ENCODE measurements at regions not wholly inside any gene's neighbourhood (a gene's known extent, or its start where the extent isn't known, plus 50 kb on each side); places are given as distances from the start of the nearest gene placed in this dataset.

GRCh38 chr7:41189866-41190265 is 513.0 kb downstream of the INHBA start:
- no peaks in the 10 kb centered on the region for H3K9me3 ChIP-seq (ENCODE audit: control insufficient read depth in 1 of 2, low read length in 2 of 2)
- no peaks in the 10 kb centered on the region for H3K4me1 ChIP-seq (ENCODE audit: control insufficient read depth in 1 of 2, insufficient read depth in 2 of 2, low read length in 2 of 2)
- H3K27ac ChIP-seq (ENCODE audit: low read length): no peak overlapping the region
- H3K4me3 ChIP-seq (ENCODE audit: low read depth in 1 of 2, low read length in 2 of 2): no peak overlapping the region
- no peaks in the 10 kb centered on the region for H3K36me3 ChIP-seq (ENCODE audit: control insufficient read depth in 1 of 2, insufficient read depth in 2 of 2, low read length in 2 of 2)
- H3K27me3 ChIP-seq (ENCODE audit: low read depth, low read length): no peaks in the 10 kb centered on the region

DNA sequence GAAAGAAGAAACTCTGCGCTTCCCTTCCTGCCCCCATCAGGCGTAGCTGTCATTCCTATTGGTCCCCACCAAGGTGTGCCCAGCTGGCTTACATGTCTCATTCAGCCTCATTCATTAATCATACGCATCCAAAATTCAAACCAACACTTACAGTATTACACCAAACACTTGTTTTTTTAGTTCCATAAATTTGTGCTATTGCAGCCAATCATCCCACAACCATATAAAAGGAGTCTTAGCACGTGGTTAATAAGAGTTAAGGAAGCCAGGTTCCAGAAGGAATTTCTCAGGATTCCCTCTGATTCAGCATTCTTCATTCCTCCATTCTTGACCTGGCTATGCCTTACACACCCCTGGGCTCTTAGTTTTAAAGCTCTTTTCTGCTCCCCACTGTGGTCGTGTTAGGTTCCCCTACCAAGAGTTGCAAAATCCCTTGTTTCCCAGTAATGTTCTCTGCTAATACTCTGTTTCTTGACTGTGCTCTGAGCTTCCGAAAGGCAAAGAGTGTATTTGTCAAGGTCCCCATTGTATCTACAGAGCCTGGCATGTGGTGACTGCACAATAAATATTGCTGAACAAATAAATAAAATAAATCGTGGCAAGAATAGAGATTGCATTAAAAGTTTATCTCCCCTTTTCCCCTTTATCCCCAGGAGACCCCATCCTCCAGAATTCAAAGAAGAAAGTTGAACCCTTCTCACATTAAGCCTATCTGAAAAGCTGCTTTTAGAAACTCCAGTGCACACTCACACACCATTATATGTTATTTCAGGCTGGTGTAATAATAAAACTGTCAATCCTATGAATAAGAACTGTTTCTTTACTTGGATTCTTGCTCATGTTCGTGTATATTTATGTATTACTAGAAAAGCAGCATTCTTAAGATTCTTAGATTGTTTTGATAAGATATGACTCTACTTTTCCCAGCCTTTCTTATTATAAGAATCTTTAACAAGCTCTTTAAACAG is 514.4 kb downstream of the INHBA start:
- H3K4me3 ChIP-seq (ENCODE audit: low read depth in 1 of 2, low read length in 2 of 2): no peak overlapping the region
- no peak overlapping the region for H3K27ac ChIP-seq (ENCODE audit: low read length)
- no peaks in the 10 kb centered on the region for H3K4me1 ChIP-seq (ENCODE audit: control insufficient read depth in 1 of 2, insufficient read depth in 2 of 2, low read length in 2 of 2)
- no peaks in the 10 kb centered on the region for H3K36me3 ChIP-seq (ENCODE audit: control insufficient read depth in 1 of 2, insufficient read depth in 2 of 2, low read length in 2 of 2)
- H3K27me3 ChIP-seq (ENCODE audit: low read depth, low read length): no peaks in the 10 kb centered on the region
- no peaks in the 10 kb centered on the region for H3K9me3 ChIP-seq (ENCODE audit: control insufficient read depth in 1 of 2, low read length in 2 of 2)

DNA sequence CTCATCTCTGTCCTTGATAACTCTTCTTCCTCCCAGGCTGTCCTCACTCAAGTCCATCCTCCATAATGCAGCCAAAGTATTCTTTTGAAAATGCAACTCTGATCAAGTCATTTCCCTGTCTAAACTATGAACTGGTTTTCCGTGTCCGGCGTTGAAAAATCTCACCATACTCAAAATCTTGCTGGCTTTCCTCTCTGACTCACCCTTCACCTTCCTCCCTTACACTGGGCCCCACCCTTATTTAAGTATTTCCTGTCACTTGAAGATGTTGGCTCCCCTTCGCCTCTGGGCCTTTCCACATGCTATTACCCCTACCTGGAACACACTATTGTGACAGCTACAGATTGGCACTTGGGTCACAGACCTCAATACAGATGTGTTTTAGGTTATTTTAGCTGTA is 515.6 kb downstream of the INHBA start:
- Histone ChIP-seq H3K27me3 (ENCODE audit: low read depth, low read length) (no peaks in the 10 kb centered on the region), H3K36me3 (ENCODE audit: control insufficient read depth in 1 of 2, insufficient read depth in 2 of 2, low read length in 2 of 2) (no peaks in the 10 kb centered on the region), H3K4me1 (ENCODE audit: control insufficient read depth in 1 of 2, insufficient read depth in 2 of 2, low read length in 2 of 2) (no peaks in the 10 kb centered on the region), H3K9me3 (ENCODE audit: control insufficient read depth in 1 of 2, low read length in 2 of 2) (no peaks in the 10 kb centered on the region), H3K4me3 (ENCODE audit: low read depth in 1 of 2, low read length in 2 of 2) (no peak overlapping the region), H3K27ac (ENCODE audit: low read length) (no peak overlapping the region)

DNA sequence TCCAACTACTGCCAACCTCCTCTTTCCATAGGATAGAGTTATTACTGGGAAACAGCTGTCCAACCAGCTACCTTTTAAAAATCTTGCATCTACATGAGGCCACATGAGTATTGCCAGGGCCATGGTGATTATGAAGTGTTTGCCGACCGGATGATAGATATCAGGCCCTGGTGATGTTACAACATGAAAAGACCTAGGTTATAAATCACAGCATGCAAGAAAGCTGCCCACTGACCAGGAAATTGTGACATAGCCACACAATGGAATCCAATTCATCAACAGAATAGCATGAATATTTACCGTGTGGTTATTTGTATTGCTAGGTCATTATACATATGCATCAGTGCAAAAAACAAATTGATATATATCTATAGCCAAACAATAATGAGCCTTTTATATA is 517.0 kb downstream of the INHBA start:
- H3K4me3 ChIP-seq (ENCODE audit: low read depth in 1 of 2, low read length in 2 of 2): no peak overlapping the region
- no peaks in the 10 kb centered on the region for H3K4me1 ChIP-seq (ENCODE audit: control insufficient read depth in 1 of 2, insufficient read depth in 2 of 2, low read length in 2 of 2)
- H3K9me3 ChIP-seq (ENCODE audit: control insufficient read depth in 1 of 2, low read length in 2 of 2): no peaks in the 10 kb centered on the region
- no peaks in the 10 kb centered on the region for H3K27me3 ChIP-seq (ENCODE audit: low read depth, low read length)
- H3K27ac ChIP-seq (ENCODE audit: low read length): no peak overlapping the region
- H3K36me3 ChIP-seq (ENCODE audit: control insufficient read depth in 1 of 2, insufficient read depth in 2 of 2, low read length in 2 of 2): no peaks in the 10 kb centered on the region

DNA sequence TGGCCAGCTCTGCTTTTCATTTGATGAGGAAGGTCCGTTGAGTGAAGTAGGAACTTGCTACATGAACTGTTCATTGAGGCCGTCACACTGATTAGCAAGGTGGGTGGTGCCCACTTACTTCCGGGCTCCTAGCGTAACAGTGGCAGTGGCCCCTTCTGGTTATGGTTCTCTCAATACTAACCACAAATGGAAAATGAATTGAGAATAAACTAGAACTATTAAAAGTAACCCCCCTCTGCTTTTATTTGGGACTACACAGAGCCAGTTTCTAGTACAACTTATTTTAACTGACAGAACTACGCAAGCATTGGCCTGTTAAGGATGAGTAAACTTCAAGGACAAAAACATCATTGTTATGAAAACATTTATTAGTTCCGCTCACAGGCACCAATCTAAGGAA is 519.1 kb downstream of the INHBA start:
- H3K27ac ChIP-seq (ENCODE audit: low read length): no peak overlapping the region
- no peaks in the 10 kb centered on the region for H3K9me3 ChIP-seq (ENCODE audit: control insufficient read depth in 1 of 2, low read length in 2 of 2)
- H3K27me3 ChIP-seq (ENCODE audit: low read depth, low read length): no peaks in the 10 kb centered on the region
- no peak overlapping the region for H3K4me3 ChIP-seq (ENCODE audit: low read depth in 1 of 2, low read length in 2 of 2)
- H3K4me1 ChIP-seq (ENCODE audit: control insufficient read depth in 1 of 2, insufficient read depth in 2 of 2, low read length in 2 of 2): no peaks in the 10 kb centered on the region
- H3K36me3 ChIP-seq (ENCODE audit: control insufficient read depth in 1 of 2, insufficient read depth in 2 of 2, low read length in 2 of 2): no peaks in the 10 kb centered on the region

- Histone ChIP-seq H3K4me3 (ENCODE audit: low read depth in 1 of 2, low read length in 2 of 2) (no peak overlapping the region), H3K4me1 (ENCODE audit: control insufficient read depth in 1 of 2, insufficient read depth in 2 of 2, low read length in 2 of 2) (no peaks in the 10 kb centered on the region), H3K27me3 (ENCODE audit: low read depth, low read length) (no peaks in the 10 kb centered on the region), H3K36me3 (ENCODE audit: control insufficient read depth in 1 of 2, insufficient read depth in 2 of 2, low read length in 2 of 2) (no peaks in the 10 kb centered on the region), H3K9me3 (ENCODE audit: control insufficient read depth in 1 of 2, low read length in 2 of 2) (no peaks in the 10 kb centered on the region), H3K27ac (ENCODE audit: low read length) (no peak overlapping the region)
These were observed 520.1 kb downstream of the INHBA start for GRCh38 chr7:41182782-41183181.

- no peak overlapping the region for H3K4me3 ChIP-seq (ENCODE audit: low read depth in 1 of 2, low read length in 2 of 2)
- no peaks in the 10 kb centered on the region for H3K9me3 ChIP-seq (ENCODE audit: control insufficient read depth in 1 of 2, low read length in 2 of 2)
- no peaks in the 10 kb centered on the region for H3K36me3 ChIP-seq (ENCODE audit: control insufficient read depth in 1 of 2, insufficient read depth in 2 of 2, low read length in 2 of 2)
- no peaks in the 10 kb centered on the region for H3K27me3 ChIP-seq (ENCODE audit: low read depth, low read length)
- no peaks in the 10 kb centered on the region for H3K4me1 ChIP-seq (ENCODE audit: control insufficient read depth in 1 of 2, insufficient read depth in 2 of 2, low read length in 2 of 2)
- no peak overlapping the region for H3K27ac ChIP-seq (ENCODE audit: low read length)
These were observed 527.5 kb downstream of the INHBA start for GRCh38 chr7:41175435-41175834.

DNA sequence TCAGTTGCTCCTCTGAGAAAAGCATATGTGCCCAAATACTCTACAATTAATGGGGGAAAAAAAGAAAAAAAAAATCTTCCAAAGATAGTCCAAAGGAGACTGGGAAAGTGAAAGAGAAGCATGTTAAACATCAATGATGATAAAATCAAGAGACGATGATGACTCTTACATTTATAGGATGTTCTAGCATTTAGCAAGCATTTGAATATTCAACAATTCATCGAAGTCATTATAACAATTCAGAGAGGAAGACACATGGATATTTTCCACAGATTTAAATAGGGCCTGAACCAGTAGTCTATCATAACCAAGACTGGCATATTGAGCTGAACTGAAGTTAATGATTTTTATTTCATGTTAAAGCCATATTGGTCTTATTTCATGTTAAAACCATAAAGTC is 528.4 kb downstream of the INHBA start:
- no peaks in the 10 kb centered on the region for H3K27me3 ChIP-seq (ENCODE audit: low read depth, low read length)

DNA sequence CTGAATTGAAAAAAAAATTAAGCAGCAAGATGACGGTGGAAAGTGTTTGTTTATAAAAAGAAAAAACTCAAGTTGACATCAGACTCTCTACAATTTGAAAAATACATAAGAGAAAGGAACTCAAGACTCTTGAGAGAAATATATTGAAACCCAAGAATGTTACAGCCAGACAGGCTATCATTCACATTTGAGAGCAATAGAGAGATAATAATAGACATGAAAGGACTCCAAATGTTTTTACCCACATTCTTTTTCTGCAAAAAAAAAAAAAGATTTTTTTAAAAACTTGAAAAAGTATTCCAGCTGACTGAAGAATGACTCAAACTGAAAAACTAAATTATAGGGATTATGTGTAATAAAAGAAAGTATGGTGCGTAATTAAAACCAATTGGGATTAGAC is 532.4 kb downstream of the INHBA start:
- Histone ChIP-seq H3K27me3 (ENCODE audit: low read depth, low read length) (no peaks in the 10 kb centered on the region), H3K4me1 (ENCODE audit: control insufficient read depth in 1 of 2, insufficient read depth in 2 of 2, low read length in 2 of 2) (no peaks in the 10 kb centered on the region), H3K36me3 (ENCODE audit: control insufficient read depth in 1 of 2, insufficient read depth in 2 of 2, low read length in 2 of 2) (no peaks in the 10 kb centered on the region), H3K27ac (ENCODE audit: low read length) (no peak overlapping the region), H3K9me3 (ENCODE audit: control insufficient read depth in 1 of 2, low read length in 2 of 2) (no peaks in the 10 kb centered on the region), H3K4me3 (ENCODE audit: low read depth in 1 of 2, low read length in 2 of 2) (no peak overlapping the region)

More for the DNA sequence above, 528.4 kb downstream of the INHBA start:
- H3K36me3 ChIP-seq (ENCODE audit: control insufficient read depth in 1 of 2, insufficient read depth in 2 of 2, low read length in 2 of 2): no peaks in the 10 kb centered on the region
- no peaks in the 10 kb centered on the region for H3K4me1 ChIP-seq (ENCODE audit: control insufficient read depth in 1 of 2, insufficient read depth in 2 of 2, low read length in 2 of 2)
- H3K9me3 ChIP-seq (ENCODE audit: control insufficient read depth in 1 of 2, low read length in 2 of 2): no peaks in the 10 kb centered on the region
- no peak overlapping the region for H3K27ac ChIP-seq (ENCODE audit: low read length)
- H3K4me3 ChIP-seq (ENCODE audit: low read depth in 1 of 2, low read length in 2 of 2): no peak overlapping the region

GRCh38 chr7:41169317-41169716 is 533.6 kb downstream of the INHBA start:
- Histone ChIP-seq H3K4me3 (ENCODE audit: low read depth in 1 of 2, low read length in 2 of 2) (no peak overlapping the region), H3K9me3 (ENCODE audit: control insufficient read depth in 1 of 2, low read length in 2 of 2) (no peaks in the 10 kb centered on the region), H3K4me1 (ENCODE audit: control insufficient read depth in 1 of 2, insufficient read depth in 2 of 2, low read length in 2 of 2) (no peaks in the 10 kb centered on the region), H3K27ac (ENCODE audit: low read length) (no peak overlapping the region), H3K36me3 (ENCODE audit: control insufficient read depth in 1 of 2, insufficient read depth in 2 of 2, low read length in 2 of 2) (no peaks in the 10 kb centered on the region), H3K27me3 (ENCODE audit: low read depth, low read length) (no peaks in the 10 kb centered on the region)

DNA sequence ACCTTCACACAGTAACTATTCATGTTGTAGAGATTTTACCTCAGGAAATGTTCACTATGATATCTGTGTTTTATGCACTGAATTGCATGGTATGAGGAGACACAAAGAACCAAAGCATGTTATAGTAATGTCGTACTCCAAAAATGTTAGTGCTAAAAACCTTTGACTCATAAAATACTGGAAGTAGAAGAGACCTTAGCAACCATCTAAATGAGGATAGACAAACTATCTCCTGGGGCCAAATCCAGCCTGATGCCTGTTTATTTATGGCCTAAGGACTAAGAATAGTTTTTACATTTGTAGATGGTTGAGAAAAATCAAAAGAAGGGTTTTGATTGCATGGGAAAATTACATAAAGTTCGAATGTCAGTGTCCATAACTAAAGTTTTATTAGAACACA is 535.1 kb downstream of the INHBA start:
- no peak overlapping the region for H3K27ac ChIP-seq (ENCODE audit: low read length)
- H3K27me3 ChIP-seq (ENCODE audit: low read depth, low read length): no peaks in the 10 kb centered on the region
- H3K4me3 ChIP-seq (ENCODE audit: low read depth in 1 of 2, low read length in 2 of 2): no peak overlapping the region
- no peaks in the 10 kb centered on the region for H3K9me3 ChIP-seq (ENCODE audit: control insufficient read depth in 1 of 2, low read length in 2 of 2)
- H3K4me1 ChIP-seq (ENCODE audit: control insufficient read depth in 1 of 2, insufficient read depth in 2 of 2, low read length in 2 of 2): no peaks in the 10 kb centered on the region
- H3K36me3 ChIP-seq (ENCODE audit: control insufficient read depth in 1 of 2, insufficient read depth in 2 of 2, low read length in 2 of 2): no peaks in the 10 kb centered on the region

DNA sequence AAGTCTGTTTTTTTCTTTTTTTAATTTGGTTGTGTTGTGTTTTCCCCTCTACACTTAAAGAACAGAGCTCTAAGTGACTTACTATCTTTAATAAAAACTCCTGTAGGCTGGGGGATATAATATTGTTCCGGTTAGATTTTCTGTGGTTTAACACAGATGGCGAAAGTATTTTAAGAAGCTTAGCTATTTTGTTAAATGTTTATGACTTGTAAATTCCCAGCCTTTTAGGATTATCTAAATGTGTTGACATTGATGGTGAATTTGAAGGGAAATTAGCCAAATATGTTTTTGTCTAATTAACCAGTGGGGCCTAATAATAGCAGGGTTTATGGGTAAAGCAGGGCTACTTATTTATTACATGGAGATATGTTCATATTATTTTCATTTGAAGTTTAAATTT is 538.5 kb downstream of the INHBA start:
- Histone ChIP-seq H3K27me3 (ENCODE audit: low read depth, low read length) (no peaks in the 10 kb centered on the region), H3K27ac (ENCODE audit: low read length) (no peak overlapping the region), H3K36me3 (ENCODE audit: control insufficient read depth in 1 of 2, insufficient read depth in 2 of 2, low read length in 2 of 2) (no peaks in the 10 kb centered on the region), H3K9me3 (ENCODE audit: control insufficient read depth in 1 of 2, low read length in 2 of 2) (peaks cover 0 to 4% of the 10 kb centered on the region in 2 donors), H3K4me1 (ENCODE audit: control insufficient read depth in 1 of 2, insufficient read depth in 2 of 2, low read length in 2 of 2) (no peaks in the 10 kb centered on the region), H3K4me3 (ENCODE audit: low read depth in 1 of 2, low read length in 2 of 2) (no peak overlapping the region)

Data from muscle layer of duodenum (tissue), 2 donors.